LNCAP (cell line): ENCODE measurements at regions not wholly inside any gene's neighbourhood (a gene's known extent, or its start where the extent isn't known, plus 50 kb on each side); places are given as distances from the start of the nearest gene placed in this dataset.
A peak's percentile ranks its signal among the peaks of the same experiment; 100 is the strongest.

Source experiments
- TF ChIP-seq, protein P1 (sequence below): fragments of 450-650 bp; IDR thresholded peaks from 2 replicates; pipeline ENCODE4 v1.5.1; 2017; ENCODE audit warnings: mild to moderate bottlenecking

- TF ChIP-seq, protein P1, sequence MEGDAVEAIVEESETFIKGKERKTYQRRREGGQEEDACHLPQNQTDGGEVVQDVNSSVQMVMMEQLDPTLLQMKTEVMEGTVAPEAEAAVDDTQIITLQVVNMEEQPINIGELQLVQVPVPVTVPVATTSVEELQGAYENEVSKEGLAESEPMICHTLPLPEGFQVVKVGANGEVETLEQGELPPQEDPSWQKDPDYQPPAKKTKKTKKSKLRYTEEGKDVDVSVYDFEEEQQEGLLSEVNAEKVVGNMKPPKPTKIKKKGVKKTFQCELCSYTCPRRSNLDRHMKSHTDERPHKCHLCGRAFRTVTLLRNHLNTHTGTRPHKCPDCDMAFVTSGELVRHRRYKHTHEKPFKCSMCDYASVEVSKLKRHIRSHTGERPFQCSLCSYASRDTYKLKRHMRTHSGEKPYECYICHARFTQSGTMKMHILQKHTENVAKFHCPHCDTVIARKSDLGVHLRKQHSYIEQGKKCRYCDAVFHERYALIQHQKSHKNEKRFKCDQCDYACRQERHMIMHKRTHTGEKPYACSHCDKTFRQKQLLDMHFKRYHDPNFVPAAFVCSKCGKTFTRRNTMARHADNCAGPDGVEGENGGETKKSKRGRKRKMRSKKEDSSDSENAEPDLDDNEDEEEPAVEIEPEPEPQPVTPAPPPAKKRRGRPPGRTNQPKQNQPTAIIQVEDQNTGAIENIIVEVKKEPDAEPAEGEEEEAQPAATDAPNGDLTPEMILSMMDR = peak; percentile 43; the same call in 1 of the 2 replicates
Measured at GRCh38 chrY:4483693-4484092, 516.4 kb upstream of the PCDH11Y start.
